GM23248 (cell line): ENCODE measurements at regions not wholly inside any gene's neighbourhood (a gene's known extent, or its start where the extent isn't known, plus 50 kb on each side); places are given as distances from the start of the nearest gene placed in this dataset.

Experiments used
- DNase-seq: peaks from one replicate; pipeline ENCODE4 v3.0.0-alpha.2; 2015
- H2AFZ ChIP-seq: fragments of 200-600 bp; sonication (generic); 2 replicates; pipeline ENCODE4 v1.6.1; 2016; ENCODE audit warnings: antibody characterized with exemption
- H3F3A ChIP-seq: fragments of 200-600 bp; sonication (generic); 2 replicates; pipeline ENCODE4 v1.6.1; 2016; ENCODE audit warnings: mild to moderate bottlenecking, antibody characterized with exemption, mixed run types; ENCODE audit not compliant: insufficient read depth
- H3K27ac ChIP-seq: fragments of 200-600 bp; sonication (generic); 2 replicates; pipeline ENCODE4 v1.5.1; 2016; ENCODE audit warnings: mild to moderate bottlenecking
- H3K27me3 ChIP-seq: fragments of 200-600 bp; sonication (generic); replicated peaks from 2 replicates; pipeline ENCODE4 v1.6.1; 2016; ENCODE audit warnings: mild to moderate bottlenecking; ENCODE audit not compliant: insufficient read depth
- H3K36me3 ChIP-seq: fragments of 200-600 bp; sonication (generic); 2 replicates; pipeline ENCODE4 v1.6.1; 2016; ENCODE audit warnings: low read depth, mild to moderate bottlenecking
- H3K4me1 ChIP-seq: fragments of 200-600 bp; sonication (generic); 2 replicates; pipeline ENCODE4 v1.6.1; 2016; ENCODE audit warnings: mild to moderate bottlenecking; ENCODE audit not compliant: insufficient read depth
- H3K4me2 ChIP-seq: fragments of 200-600 bp; sonication (generic); one replicate; pipeline ENCODE4 v1.6.1; 2016; ENCODE audit warnings: mild to moderate bottlenecking; ENCODE audit not compliant: unreplicated experiment
- H3K4me3 ChIP-seq: fragments of 200-600 bp; sonication (generic); 2 replicates; pipeline ENCODE4 v1.5.1; 2016; ENCODE audit warnings: mild to moderate bottlenecking
- H3K79me2 ChIP-seq: fragments of 200-600 bp; sonication (generic); 2 replicates; pipeline ENCODE4 v1.6.1; 2016; ENCODE audit warnings: mild to moderate bottlenecking; ENCODE audit not compliant: insufficient read depth
- H3K9ac ChIP-seq: fragments of 200-600 bp; sonication (generic); 2 replicates; pipeline ENCODE4 v1.6.1; 2016; ENCODE audit warnings: mild to moderate bottlenecking
- H3K9me2 ChIP-seq: fragments of 200-600 bp; sonication (generic); 2 replicates; pipeline ENCODE4 v1.6.1; 2016; ENCODE audit warnings: mixed run types, mild to moderate bottlenecking, moderate library complexity; ENCODE audit not compliant: insufficient read depth
- H3K9me3 ChIP-seq: fragments of 200-600 bp; sonication (generic); one replicate; pipeline ENCODE4 v1.6.1; 2017; ENCODE audit warnings: low read depth
- H4K20me1 ChIP-seq: fragments of 200-600 bp; sonication (generic); 2 replicates; pipeline ENCODE4 v1.6.0; 2016; ENCODE audit not compliant: insufficient read depth
- EZH2 ChIP-seq: fragments of 200-600 bp; sonication (generic); IDR thresholded peaks from 2 replicates; pipeline ENCODE4 v1.6.1; 2018; ENCODE audit warnings: antibody characterized with exemption, mild to moderate bottlenecking; ENCODE audit not compliant: insufficient read depth, poor library complexity, severe bottlenecking
- EZH2phosphoT487 ChIP-seq: fragments of 200-600 bp; sonication (generic); IDR thresholded peaks from 2 replicates; pipeline ENCODE4 v1.6.1; 2018; ENCODE audit warnings: antibody characterized with exemption, moderate library complexity, mild to moderate bottlenecking, low read depth; ENCODE audit not compliant: insufficient read depth
- whole genome bisulfite sequencing, 2 experiments: methylation state at CpG; one replicate each; pipeline ENCODE4 v1.1.6; 2015 to 2017; ENCODE audit warnings: low lambda C conversion rate in 2 of 2, low coverage in 1 of 2; ENCODE audit errors: missing lambda C conversion rate in 2 of 2; 5-methylcytosine and 5-hydroxymethylcytosine counted together
- in situ Hi-C: fragments of 300-500 bp; cut with MboI; formaldehyde crosslinking; loops from 2 replicates; pipeline ENCODE4 v1.15.0; 2020

DNA sequence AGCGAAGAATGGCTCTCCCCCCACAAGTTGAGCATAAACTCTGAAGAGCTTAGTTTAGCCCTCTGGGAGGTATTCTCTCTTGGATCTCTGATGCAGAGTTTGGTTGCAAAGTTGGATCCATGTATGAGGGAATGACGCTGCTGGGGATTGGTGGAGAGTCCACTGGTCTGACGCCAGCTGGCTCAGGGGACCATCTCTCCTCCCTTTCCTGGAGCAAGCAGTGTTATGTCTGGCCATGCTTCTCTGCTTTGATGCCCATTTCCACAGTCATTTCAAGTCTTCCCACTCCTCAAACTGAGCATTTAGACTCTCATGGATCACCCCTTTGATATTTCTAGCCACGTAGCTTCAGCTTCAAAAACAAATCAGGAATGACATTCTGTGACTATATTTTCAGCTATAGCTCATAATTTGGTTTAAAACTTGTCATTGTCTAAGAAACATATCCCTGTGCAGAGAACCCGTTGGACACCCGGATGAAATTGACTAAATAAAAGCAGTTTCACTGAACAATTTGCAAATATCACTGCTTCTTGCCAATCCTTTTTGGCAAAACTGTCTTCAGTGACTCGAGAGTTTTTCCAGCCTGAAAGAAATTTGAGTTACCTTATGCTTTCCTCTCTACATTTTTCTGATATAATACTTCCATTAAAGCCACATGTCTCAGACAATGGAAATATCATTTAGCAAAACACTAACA is 193.4 kb upstream of the CDH11 start:
- Histone ChIP-seq H3K36me3 (no peaks in the 10 kb centered on the region), H3F3A (peaks cover 37% of the 10 kb centered on the region), H3K79me2 (no peaks in the 10 kb centered on the region), H3K4me2 (no peak overlapping the region), H3K4me3 (no peak overlapping the region), H3K27me3 (no peaks in the 10 kb centered on the region), H4K20me1 (no peaks in the 10 kb centered on the region), H3K9me3 (no peaks in the 10 kb centered on the region), H3K4me1 (peaks cover 44% of the 10 kb centered on the region), H2AFZ (no peak overlapping the region), H3K27ac (no peak overlapping the region), H3K9me2 (no peaks in the 10 kb centered on the region), H3K9ac (no peak overlapping the region)
- TF ChIP-seq EZH2 (no peak), EZH2phosphoT487 (no peak)
- in situ Hi-C loops: no loop called here
- DNase-seq: no peak
- WGBS, 2 experiments: 40 to 53% methylated on average over 7 of the region's 7 CpGs

DNA sequence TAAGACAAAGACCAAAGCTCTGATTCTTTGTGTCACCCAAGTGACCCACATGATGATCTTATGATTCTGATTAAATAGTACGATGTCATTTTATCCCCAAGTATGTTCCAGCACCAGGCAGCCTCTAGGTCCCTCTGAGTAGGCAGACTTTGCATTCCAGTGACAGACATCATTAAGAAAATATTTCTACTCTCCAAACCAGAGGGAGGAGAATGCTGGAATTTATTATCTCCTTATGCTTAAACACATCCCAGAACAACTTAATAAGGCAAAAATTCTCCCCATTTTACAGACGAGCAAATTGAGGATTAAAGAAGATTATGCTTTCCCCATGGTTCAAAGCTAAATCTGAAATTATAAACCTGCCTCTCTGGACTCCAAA is 192.8 kb upstream of the CDH11 start:
- H3K4me3 ChIP-seq: no peak overlapping the region
- H3K36me3 ChIP-seq: no peaks in the 10 kb centered on the region
- H3K27ac ChIP-seq: peak overlapping the region; percentile 10; the same call in 1 of the 2 replicates
- TF ChIP-seq EZH2phosphoT487: no peak
- TF ChIP-seq EZH2: no peak
- in situ Hi-C loops: no loop called here
- H3K79me2 ChIP-seq: no peaks in the 10 kb centered on the region
- H3K9me3 ChIP-seq: no peaks in the 10 kb centered on the region
- 4 to 9% methylated on average over 2 of the region's 2 CpGs for WGBS, 2 experiments
- H3F3A ChIP-seq: peaks cover 37% of the 10 kb centered on the region
- H3K9ac ChIP-seq: no peak overlapping the region
- H3K4me1 ChIP-seq: peaks cover 50% of the 10 kb centered on the region
- peak overlapping the region; percentile 13 for H3K4me2 ChIP-seq
- H3K9me2 ChIP-seq: no peaks in the 10 kb centered on the region
- no peaks in the 10 kb centered on the region for H3K27me3 ChIP-seq
- H4K20me1 ChIP-seq: no peaks in the 10 kb centered on the region
- DNase-seq: peak; percentile 58
- H2AFZ ChIP-seq: no peak overlapping the region

DNA sequence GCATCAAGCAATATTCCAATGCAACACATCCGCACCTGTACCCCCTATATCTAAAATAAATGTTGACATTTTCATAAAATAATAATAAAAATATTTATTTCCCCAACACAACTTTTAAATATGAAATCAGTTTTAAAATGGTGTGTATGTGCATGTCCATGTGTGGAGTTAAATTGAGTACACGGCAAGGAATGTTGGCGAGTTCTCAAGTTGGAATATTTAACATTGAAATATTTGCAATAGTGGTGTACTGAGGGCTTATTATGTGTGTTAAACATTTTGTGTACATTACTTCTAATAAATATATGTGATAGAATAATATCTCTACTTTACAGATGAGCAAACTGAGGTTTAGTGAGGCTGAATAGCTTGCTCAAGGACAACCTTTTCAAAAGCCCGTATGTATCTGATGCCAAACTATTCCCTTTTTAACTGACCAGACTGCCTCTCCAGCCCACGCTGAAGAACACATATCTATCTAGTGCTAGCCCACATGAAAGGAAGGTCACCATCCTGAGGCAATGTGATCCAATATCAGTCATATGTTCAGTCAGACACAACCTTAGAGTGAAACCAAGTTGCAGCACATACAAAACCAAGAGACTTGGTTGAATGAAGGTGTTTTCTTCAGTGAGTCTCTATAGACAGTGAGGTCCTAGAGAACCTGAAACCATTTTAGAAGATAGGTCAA is 192.2 kb upstream of the CDH11 start:
- in situ Hi-C loops: no loop called here
- TF ChIP-seq EZH2phosphoT487 (no peak), EZH2 (no peak)
- Histone ChIP-seq H3K4me3 (no peak overlapping the region), H2AFZ (no peak overlapping the region), H3F3A (peaks cover 37% of the 10 kb centered on the region), H3K4me2 (peak overlapping the region; percentile 13), H3K79me2 (no peaks in the 10 kb centered on the region), H3K36me3 (no peaks in the 10 kb centered on the region), H3K9ac (no peak overlapping the region), H3K27me3 (no peaks in the 10 kb centered on the region), H3K9me2 (no peaks in the 10 kb centered on the region), H4K20me1 (no peaks in the 10 kb centered on the region), H3K4me1 (peaks cover 50% of the 10 kb centered on the region), H3K9me3 (no peaks in the 10 kb centered on the region), H3K27ac (peak overlapping the region; percentile 10; the same call in 1 of the 2 replicates)
- WGBS, 2 experiments: 82 to 84% methylated on average over 5 of the region's 5 CpGs
- DNase-seq: peak; percentile 32

DNA sequence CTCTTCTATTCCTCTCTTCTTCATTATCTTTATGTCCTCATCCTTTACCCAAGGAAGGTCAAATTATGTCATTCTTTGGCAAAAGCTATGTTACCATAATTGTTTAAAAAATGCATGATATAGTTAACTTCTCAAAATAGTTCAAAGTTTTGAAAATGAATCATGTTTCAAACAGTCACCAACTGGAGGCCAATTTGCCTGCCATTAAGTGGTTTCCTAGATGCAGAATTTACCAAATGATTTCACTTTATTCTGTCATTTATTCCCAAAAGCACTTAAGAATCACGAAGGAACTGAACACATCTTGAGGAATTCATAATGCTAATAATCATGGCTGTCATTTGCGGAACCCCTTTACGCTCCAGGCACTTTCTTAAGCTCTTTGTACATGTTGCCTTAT is 190.9 kb upstream of the CDH11 start:
- peak; percentile 84 for DNase-seq
- WGBS, 2 experiments: 31 to 32% methylated on average over 3 of the region's 3 CpGs
- H3K4me2 ChIP-seq: peak overlapping the region; percentile 80

More for the DNA sequence above, 190.9 kb upstream of the CDH11 start:
- in situ Hi-C loops: no loop called here
- peak overlapping the region; percentile 4; the same call in 1 of the 2 replicates for H2AFZ ChIP-seq
- H3K9me3 ChIP-seq: no peaks in the 10 kb centered on the region
- H3K27me3 ChIP-seq: no peaks in the 10 kb centered on the region
- peak overlapping the region; percentile 47 for H3K4me3 ChIP-seq
- no peaks in the 10 kb centered on the region for H3K79me2 ChIP-seq
- no peaks in the 10 kb centered on the region for H4K20me1 ChIP-seq
- H3F3A ChIP-seq: peaks cover 37% of the 10 kb centered on the region
- H3K36me3 ChIP-seq: no peaks in the 10 kb centered on the region
- no peaks in the 10 kb centered on the region for H3K9me2 ChIP-seq
- H3K27ac ChIP-seq: peak overlapping the region; percentile 80
- no peak overlapping the region for H3K9ac ChIP-seq
- peaks cover 50% of the 10 kb centered on the region for H3K4me1 ChIP-seq
- no peak for TF ChIP-seq EZH2
- no peak for TF ChIP-seq EZH2phosphoT487
